GM19193 (cell line): ENCODE measurements at regions not wholly inside any gene's neighbourhood (a gene's known extent, or its start where the extent isn't known, plus 50 kb on each side); places are given as distances from the start of the nearest gene placed in this dataset.

Source experiments
- POLR2A ChIP-seq: IDR thresholded peaks from 4 replicates; pipeline ENCODE4 v1.6.1; 2011; ENCODE audit not compliant: insufficient read depth, insufficient read length; ENCODE audit errors: extremely low read depth

- no peak for TF ChIP-seq POLR2A
Observed at GRCh38 chr12:14257734-14258574, 107.5 kb upstream of the ATF7IP start.

DNA sequence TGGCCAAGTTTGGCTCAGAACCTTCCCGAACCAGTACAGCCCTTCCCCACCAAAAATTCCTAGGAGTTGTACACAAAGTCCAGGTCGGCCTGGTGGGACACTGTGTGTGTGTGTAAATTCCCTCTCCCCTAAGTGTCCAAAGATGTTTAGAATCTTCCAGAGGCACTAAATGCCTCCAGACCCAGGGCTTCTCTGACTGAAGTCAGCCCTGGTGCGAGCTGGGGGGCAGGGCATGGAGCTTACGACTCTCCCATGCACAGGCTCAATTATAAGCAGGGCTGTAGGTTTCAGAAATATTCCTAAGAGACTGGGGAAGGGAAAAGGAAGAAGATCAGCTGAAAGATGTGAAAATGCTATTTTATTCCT is 106.9 kb upstream of the ATF7IP start:
- TF ChIP-seq POLR2A = no peak

DNA sequence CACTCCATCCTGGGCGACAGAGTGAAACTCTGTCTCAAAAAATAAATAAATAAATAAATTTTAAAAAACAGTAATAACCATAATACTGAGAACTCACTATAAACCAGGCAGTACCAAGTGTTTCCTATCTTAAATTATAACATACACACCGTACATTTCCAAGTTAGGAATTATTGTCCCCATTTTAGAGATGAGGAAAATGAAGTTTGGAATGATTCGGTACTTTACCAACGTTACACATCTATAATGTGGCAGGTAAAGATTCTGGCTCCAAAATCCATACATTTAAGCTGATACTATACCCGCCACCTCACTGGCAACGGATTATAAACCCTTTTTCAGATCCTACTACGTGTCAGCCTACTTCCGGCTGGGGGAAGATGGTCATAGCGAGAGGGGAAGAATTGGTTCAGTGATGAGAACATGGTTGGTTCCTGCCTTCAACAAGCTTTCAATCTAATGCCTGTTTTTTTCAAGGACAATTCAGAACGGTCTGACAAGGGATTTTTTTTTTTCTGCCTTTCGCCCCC is 105.9 kb upstream of the ATF7IP start:
- TF ChIP-seq POLR2A = no peak

DNA sequence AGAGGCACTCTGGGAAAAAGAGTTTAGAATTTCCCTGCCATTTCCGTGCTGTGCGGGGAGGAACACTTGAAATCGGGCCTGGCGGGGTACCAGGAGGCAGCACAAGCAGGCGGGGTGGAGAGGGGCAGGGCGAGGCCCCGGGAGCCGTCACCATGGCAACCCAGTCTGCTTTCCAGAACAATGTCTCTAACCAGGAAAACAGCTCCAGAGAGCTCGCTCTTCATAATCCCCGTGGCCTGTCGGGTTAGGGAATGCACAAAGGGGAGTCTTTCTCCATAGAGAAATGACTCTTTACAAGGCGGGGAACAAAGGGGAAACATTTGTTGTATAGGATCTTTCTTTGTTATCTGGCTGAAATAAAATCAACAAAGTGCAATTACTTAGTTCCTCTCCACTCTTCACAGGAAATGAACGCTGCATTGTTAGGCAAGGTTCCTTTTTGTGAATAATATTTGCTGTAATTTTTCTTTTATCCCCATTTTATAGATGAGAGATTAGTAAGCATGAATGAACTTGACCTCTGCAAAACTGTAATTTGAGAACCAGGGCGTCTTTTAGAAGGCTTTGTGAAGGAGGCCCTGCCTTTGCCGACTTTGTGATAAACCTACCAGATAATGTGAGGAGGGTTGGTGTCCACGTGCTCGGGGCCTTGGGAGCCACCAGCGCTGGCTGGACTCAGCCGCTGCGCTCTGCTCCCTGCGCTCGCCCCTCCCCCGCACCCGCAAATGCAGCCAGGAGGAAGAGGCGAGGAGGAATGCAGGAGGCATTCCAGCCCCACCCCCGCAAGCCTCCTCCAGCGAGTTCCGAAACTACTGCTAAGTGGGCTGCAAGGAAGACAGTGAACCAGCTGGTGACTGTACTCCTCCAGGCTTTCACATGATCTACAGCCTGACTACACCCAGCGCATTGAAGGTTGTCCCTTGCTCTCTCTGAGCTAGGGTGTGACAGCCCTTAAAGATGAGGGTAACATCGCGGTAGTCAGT is 105.2 kb upstream of the ATF7IP start:
- no peak for TF ChIP-seq POLR2A

GRCh38 chr12:14261096-14261495 is 104.4 kb upstream of the ATF7IP start:
- no peak for TF ChIP-seq POLR2A

GRCh38 chr12:14261861-14262260 is 103.6 kb upstream of the ATF7IP start:
- no peak for TF ChIP-seq POLR2A

DNA sequence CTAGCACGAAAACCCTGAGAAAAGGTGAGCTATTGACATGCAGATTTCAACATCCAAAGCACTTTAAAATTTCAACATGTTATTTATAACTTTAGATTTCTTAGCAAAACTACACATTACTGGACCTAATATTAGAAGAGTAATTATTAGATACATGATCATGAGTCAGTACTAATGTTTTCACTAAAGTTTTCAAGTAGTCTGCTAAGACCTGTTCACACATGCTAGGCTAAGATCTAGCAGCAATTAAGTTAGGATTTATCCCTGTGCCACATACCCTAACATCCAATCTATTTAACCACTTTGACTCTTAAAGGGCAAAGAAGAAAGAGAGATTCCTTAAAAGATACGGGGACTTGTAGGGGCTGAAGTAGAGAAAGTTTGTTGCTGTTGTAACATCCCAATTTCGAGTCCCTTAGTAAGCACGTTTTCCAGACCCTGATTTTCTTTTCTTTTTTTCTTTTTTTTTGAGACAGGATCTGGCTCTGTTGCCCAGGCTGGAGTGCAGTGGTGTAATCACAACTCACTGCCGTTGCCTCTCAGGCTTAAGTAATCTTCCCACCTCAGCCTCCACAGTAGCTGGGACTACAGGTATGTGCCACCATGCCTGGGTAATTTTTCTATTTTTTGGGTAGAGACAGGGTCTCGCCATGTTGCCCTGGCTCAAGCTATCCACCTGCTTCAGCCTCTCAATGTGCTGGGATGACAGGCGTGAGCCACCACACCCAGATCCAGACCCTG is 102.5 kb upstream of the ATF7IP start:
- no peak for TF ChIP-seq POLR2A

GRCh38 chr12:14263742-14264141 is 101.7 kb upstream of the ATF7IP start:
- TF ChIP-seq POLR2A = no peak

DNA sequence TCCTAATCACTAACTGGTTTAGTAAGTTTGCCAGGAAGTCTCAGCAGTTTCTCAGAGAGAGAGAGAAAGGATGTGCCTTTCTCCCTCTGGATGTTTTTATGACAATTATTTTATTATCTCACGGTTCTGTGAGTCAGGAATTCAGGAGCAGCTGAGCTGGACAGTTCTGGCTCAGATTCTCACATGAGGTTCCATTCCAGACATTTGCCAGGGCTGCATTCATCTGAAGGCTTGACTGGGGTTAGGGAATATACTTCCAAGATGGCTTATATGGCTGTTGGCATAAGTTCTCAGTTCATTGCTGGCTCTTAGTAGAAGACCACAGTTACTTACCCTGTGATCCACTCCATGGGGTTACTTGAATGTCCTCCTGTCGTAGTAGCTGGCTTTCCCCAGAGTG is 101.2 kb upstream of the ATF7IP start:
- TF ChIP-seq POLR2A = no peak

DNA sequence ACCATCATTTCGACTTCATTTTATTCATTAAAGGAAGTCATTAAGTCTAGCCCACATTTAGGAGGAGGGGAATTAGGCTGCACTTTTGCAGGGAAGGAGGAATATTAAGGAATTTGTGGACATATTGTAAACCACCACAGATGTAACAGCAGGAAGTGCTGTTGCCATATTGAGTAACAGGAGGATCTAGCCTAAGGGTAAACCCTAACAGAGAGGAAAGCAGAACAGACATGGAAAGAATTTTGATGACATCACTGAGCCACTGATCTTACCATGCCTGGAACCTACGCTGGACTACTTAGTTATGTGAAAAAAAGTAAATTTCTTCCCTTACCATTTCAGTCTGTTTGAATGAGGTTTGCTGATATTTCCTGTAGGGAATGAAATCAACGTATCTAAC is 100.7 kb upstream of the ATF7IP start:
- no peak for TF ChIP-seq POLR2A

- TF ChIP-seq POLR2A = no peak
Observed at GRCh38 chr12:14268120-14268515, 97.4 kb upstream of the ATF7IP start.

DNA sequence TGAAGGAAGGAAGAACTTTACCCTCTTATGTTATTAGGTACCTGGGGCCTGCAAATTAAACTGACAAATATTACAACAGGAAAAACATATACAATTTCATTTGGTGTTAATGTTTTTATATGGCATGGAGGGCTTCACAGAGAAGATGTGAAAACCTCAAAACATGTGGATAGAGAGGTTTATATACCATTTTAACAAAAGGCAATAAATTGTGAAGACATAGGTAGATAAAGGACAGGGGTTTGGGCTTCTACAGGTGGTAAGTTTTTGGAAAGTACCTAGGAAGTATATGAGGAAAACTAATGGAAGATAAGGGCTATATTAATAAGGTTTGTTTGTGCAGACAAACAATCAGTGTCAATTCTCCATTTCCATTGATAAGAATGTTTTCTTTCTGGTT is 95.1 kb upstream of the ATF7IP start:
- TF ChIP-seq POLR2A = no peak

DNA sequence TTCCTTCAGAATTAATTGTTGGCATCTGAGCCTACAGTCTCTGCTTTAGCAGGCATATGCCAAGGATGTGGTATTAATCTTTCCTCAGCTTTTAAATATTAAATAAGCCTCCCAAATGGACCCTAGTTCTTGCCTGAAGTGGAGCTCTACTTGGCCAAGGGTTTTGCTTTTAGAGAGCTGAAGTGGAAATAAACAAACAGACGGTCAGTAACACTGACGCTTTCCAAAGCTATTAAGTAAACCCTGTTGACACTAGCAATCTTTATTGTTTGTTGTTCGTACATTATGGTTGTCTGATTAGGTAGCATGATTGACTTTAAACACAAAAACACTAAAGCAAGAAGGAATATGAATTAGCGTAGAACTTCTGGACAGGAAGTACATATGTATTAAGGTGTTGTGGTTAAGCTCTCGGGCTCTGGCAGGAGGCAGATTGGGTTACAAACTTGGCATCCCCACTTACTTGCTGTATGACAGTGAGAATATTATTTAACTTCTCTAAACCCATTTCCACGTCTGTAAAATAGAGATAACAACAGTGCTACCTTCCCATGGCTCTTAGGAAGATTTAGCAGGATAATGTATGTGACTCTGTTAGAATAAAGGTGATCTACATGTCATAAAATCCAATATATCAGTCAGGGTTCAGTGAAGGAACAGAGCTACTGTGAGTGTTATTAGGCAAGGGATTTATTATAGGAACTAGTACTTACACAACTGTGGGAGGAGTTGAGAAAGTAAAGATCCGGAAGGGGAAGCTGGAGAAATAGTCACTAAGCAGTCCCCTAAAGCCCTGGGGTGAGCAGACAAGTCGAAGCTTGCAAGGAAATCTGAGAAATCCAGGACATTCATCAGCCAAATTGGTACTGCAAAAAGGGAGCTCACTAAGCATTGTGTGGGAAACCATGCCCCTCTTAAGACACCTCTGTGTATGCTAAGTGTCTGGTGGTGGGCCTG is 92.2 kb upstream of the ATF7IP start:
- TF ChIP-seq POLR2A = no peak

DNA sequence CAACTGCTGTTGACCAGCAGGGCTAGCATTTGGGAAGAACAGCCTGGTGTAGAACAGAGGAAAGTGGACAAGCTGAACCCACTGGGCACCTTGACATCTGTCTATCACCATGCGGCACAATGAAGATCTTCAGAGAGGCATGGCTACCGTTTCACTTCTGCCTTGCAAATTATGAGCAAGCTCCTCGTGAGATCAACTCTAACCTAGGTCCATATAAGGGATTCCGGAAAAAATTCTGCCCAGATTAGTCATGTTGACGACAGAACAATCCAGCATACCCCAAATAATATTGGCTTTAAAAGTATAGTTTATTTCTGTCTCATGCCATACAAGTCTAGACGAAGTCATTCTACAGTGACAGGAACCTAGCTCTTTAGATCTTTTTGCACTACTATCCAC is 91.6 kb upstream of the ATF7IP start:
- no peak for TF ChIP-seq POLR2A
